GM12801 (cell line): ENCODE measurements at regions not wholly inside any gene's neighbourhood (a gene's known extent, or its start where the extent isn't known, plus 50 kb on each side); places are given as distances from the start of the nearest gene placed in this dataset.

Experiments
- CTCF ChIP-seq: IDR thresholded peaks from one replicate; pipeline ENCODE4 v1.5.1; 2011; ENCODE audit warnings: control low read depth; ENCODE audit not compliant: insufficient read length; ENCODE audit errors: extremely low read depth

GRCh38 chr9:124128568-124129166 is 117.1 kb downstream of the LHX2 start:
- TF ChIP-seq CTCF: no peak

DNA sequence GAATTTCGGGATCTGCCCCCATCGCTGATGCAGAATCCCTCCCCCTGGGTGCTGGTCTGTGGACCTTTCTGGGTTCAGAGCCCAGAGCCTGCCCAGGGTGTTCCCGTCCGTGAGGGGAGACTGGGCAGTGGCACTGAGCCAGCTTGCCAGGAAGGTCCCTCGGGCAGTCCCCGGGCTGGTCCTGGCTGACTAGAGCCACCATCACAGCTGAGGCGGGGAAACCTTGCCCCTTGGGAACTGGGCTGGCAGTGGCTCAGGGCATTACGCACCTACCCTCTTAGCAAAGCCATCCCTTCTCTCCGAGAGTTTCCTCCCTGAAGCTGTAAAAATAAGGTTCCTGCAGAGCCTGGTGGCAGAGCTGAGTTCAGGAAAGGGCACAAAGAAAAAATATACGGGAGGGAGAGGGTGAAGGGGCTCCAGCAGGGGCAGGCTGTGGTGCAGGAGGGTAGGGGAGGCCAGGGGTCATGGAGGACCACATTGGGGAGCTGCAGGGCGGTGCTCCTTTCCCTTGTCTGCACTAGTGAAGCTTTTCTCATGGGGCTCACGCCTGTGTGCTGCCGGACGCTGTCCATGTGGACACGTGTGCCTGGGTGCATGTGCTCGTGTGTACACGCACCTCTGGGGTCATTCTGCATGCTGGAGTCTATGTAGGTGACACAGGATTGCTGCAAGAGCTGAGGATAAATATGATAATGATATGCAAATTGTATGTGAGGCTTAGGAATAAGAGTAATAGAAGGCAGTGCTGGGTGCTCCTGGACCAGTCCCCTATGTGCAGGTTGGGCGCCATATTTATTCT is 118.9 kb downstream of the LHX2 start:
- no peak for TF ChIP-seq CTCF

DNA sequence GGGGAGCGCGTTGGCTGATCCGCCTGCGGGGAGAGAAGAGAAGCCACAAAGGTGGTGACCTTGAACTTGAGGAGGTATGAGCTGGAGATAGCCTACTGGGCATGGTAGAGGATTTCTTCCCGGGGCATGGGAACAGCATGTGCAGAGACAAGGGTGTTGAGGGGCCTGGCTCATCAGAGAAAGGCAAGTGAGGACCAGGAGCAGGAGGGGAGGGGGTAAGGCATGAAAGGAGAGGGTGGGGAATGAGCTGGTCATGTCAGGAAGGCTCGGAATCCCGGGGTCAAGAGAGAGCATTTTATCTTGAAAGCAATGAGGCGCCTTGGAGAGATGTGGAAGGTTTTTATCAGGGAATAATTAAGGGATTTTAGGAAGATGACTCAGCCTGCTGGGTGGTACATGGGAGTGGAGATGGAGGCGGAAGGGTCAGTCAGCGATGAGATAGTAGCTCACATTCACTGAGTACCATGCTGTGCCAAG is 121.1 kb downstream of the LHX2 start:
- no peak for TF ChIP-seq CTCF

GRCh38 chr9:124133727-124134126 is 122.2 kb downstream of the LHX2 start:
- TF ChIP-seq CTCF: no peak

DNA sequence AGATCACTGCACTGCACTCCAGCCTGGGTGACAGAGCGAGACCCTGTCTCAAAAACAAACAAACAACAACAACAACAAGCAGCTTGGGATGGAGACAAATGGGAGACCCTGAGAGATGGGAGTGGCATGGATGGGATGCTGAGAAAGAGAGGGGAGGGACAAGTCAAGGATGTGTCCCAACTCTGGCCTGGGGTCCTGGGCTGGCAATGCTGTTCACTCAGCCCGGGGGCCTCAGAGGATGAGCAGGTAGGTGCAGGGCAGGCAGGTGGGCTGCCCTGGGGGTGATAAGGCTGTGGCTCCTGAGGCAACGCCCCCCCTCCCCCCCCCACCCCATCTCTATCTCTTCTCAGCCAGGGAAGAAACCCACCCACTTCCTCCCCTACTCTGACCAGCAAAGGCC is 123.0 kb downstream of the LHX2 start:
- TF ChIP-seq CTCF: no peak

- no peak for TF ChIP-seq CTCF
Measured at GRCh38 chr9:124135813-124136365, 121.9 kb upstream of the NEK6 start.

DNA sequence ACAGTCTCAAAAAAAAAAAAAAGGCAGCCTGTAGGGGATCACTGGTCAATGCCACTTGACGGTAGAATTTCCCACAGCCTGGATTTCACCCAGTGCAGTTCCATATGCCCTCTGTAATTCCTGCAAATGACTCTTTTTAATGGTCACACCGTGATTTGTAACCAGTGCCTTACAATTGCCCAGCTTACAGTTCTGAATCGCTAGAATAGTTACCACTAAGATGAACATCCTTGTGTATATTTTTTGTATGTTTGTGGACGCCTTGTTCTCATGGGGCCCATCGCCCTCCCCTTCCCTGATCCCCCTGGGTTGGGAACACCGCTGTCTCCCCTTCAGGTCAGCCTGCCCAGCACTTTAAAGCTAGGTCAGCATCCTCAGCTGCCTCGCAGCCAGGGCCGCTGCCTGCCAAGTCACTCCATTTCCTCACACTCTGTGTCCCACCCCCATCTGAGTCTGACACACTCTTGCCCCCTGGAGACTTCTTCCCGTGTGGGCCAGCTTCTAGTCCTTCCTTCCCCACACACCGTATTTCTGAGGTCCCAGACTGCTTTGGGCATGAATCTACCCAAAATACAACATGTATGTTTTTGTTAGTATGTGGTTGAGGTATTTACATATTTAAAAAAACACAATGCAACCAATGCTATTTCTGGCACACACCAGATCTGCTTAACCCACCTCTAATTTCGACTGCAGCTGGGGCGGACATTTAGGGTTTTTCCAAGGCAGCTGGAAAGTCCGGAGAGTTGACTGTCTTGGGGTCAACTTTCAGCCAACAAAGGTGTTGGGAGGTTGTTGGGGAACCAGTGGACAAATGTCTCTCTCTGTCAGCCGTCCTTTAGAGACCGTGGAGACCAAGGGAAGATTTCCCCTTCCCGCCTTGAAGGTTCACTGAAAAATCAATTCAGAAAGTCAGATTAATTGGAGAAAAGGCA is 120.5 kb upstream of the NEK6 start:
- TF ChIP-seq CTCF: no peak
